ENCODE measurements at regions not wholly inside any gene's neighbourhood (a gene's known extent, or its start where the extent isn't known, plus 50 kb on each side); places are given as distances from the start of the nearest gene placed in this dataset.
"Not testable (repeated sequence)": the region's sequence is repeated elsewhere in the genome, so short reads cannot be mapped to it uniquely, and the experiment has no call there.

DNA sequence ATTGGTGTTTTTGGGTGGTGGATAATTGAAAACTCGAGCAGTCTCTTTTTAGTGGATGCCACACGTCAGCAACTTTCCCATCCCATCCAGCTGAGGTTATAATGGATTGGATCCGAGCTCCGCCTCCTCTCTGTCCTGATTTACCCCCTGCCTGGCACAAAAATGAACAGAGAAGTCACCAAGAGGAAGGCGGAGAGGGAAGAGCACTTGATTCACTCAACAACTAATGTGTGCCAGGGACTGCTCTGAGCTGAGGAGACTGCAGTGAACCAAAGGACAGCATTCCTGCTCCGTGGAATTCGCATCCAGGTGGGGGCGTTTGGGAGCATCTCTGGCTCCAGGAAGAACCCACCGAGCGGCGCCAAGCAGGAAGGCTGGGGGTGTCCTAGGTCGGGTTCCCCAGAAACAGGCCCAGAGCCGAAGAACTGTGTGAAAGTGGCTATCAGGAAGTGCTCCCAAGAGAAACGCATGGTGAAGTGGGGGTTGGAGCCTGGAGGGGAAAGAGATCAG, 95.8 kb upstream of the NAA20 start:
- ChIA-PET CTCF (no interaction called here), POLR2A (no interaction called here)

DNA sequence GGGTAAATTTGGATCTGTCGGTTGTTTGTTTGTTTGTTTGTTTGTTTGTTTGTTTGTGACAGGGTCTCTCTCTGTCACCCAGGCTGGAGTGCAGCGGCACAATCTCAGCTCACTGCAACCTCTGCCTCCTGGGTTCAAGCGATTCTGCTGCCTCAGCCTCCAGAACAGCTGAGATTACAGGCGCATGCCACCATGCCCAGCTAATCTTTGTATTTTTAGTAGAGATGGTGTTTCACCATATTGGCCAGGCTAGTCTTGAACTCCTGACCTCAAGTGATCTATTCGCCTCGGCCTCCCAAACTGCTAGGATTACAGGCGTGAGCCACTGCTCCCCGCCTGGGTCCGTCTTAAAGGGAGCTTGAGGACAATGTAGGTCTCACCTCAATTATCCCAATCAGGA, 95.3 kb upstream of the NAA20 start:
- CTCF ChIA-PET, POLR2A ChIA-PET: not testable (repeated sequence)

DNA sequence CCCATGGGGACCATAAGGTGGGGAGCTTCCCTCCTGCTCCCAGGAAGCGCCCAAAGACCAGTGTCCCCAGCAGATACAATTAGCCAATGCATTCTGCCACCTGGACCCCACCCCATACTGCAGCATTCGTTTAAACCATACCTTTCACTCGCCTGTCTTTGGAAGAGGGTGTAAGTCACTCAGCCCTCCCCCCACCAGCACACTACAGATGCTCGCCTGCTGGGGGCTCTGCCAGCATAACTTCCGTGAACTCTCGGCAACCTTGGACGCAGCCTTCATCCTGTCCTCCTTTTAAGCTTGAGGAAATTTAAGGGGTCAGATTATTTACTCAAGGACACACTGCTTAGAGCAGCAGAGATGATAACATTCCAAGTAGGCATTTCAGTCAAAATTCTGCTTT, 94.4 kb upstream of the NAA20 start:
- CTCF ChIA-PET, result no interaction called here
- POLR2A ChIA-PET, result no interaction called here

DNA sequence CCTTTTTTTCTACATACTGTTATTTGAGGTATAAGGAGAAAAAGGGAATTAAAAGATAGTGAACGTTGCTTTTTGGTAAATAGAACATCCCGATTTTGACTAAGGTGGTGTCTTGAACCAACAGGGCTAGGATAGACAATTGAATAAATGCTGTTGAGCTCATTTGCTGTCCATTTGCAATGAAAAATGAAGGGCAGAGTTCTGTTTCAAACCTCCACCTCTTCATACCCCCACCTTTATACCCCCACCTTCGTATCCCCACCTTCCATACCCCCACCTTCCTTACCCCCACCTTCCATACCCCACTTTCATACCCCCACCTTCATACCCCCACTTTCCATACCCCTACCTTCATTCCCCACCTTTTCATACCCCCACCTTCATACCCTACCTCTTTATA, 93.4 kb upstream of the NAA20 start:
- CTCF ChIA-PET, result no interaction called here
- POLR2A ChIA-PET, result no interaction called here

DNA sequence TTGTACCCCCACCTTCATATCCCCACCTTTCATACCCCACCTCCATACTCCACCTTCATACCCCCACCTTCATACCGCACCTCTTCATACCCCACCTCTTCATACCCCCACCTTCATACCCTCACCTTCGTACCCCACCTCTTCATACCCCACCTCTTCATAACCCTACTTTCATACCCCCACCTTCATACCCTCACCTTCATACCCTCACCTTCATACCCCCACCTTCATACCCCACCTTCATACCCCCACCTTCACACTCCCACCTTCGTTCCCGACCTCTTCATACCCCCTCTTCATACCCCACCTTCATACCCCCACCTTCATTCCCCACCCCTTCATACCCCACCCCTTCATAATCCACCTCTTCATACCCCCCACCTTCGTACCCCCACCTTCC, 92.9 kb upstream of the NAA20 start:
- CTCF ChIA-PET, result no interaction called here
- POLR2A ChIA-PET, result no interaction called here

DNA sequence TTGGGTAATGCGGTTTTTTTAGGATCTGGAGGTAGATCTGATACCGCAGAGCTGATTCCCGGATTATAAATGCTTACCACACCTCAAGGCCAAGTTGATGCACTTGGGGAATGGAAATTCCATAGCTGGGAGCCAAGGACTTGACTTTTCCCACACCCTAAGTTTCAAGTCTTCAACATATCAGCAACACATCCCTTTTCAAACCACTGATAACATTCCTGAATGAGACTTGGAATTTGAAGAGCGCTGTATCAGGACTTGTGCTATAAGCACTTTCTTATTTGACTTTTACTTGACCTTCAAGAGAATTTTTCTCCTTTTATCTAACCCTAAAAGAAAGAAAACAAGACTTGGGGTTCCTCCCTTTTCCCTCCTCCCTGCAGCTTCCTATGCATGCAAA, 90.6 kb upstream of the NAA20 start:
- POLR2A ChIA-PET, result no interaction called here
- CTCF ChIA-PET, result interaction anchor here (0.8 kb wide), 1 partner anchor 66 kb away, joined by 3 read pairs; no protein-coding TSS in a partner anchor

DNA sequence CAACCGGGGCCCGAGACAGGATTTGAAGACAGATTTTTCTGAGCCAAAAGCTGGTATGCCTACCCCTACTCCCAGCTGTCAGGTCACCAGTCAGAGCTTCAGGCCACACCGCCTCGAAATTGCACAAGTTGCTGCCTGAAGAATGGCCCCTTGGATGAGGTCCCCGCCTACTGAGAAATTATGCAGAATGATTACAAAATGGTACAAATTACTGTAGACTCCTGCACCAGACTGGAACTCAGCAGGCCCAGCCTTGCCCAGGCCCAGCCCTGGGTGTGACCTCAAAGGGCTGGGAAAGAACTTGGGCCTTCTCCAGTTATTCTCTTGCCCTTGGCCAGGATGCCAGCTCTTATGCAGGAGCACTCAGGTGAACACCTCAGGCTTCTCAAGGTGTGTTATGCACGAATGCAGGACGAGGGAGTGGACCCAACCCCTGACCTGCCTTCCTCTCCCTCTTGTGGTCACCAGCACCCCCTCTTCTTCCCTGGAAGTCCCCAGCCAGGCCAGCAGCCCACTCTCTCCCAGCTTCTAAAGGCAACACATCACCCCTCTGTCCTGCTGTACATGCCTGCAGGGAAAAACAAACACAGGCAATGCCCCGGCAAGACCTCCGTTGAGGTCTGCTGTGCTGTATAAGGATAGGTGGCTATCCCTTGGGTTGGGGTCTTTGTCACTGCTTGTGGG, 88.7 kb upstream of the NAA20 start:
- ChIA-PET CTCF (no interaction called here), POLR2A (no interaction called here)

DNA sequence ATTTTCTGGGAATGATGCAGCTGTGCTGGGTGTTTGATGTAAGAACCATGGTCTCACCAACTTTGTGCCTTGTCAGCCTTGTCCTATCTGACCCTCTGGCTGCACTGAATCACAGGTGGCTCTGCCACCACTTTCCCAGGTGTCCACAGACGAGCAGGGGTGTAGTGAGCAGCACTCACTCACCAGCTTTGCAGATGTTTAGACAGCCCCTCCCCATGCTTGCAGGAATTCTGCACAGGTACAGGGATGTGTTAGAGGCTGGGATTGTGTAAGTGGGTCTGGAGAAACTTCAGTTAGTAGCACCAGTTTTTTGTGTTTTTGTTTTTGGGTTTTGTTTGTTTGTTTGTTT, 88.2 kb upstream of the NAA20 start:
- POLR2A ChIA-PET, result no interaction called here
- CTCF ChIA-PET, result no interaction called here

DNA sequence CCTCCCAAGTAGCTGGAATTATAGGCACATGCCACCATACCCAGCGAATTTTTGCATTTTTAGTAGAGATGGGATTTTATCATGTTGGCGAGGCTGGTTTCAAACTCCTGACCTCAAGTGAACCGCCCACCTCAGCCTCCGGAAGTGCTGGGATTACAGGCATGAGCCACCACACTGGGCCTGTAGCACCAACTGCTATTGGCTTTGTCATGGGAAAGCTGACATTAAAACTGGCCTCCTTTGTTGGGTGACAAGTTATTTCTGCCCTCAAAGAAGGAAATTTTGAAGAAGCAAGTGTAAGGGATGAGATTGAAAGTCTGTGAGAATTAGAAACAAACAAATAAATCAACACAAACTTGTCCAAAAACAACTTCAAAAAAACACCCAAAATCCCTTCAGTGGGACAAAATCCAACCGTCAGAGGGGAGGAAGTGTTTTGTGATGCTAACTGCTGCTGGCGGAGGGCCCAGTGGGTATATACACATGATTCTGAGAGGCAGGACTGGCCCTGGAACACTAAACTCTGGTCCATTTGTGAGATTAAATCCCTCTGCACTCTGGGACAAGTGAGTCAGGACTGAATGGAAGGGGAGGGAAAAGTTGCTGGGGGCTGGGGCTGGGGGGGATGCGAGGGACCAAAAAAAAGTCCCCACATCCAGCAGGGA, 87.5 kb upstream of the NAA20 start:
- ChIA-PET POLR2A (no interaction called here), CTCF (no interaction called here)

DNA sequence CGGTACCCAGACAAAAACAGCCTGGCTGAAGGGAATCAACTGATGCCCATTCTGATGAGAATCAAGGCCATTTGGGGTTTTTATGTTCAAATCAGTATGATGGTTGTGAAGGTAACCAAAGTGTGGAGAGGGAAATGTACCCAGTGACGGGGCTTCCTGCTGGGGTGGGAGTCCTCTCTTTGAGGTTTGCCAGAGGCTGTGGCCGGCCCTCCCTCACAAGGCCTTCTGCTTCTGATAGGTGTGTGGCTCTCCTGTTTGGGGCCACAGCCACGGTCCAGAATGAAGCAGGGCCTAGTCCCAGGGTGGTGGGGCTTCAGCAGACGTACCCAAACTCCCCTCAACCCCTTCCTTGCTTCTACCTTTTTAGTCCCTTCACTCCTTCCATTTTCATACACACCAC, 86.7 kb upstream of the NAA20 start:
- CTCF ChIA-PET, result no interaction called here
- POLR2A ChIA-PET, result no interaction called here

DNA sequence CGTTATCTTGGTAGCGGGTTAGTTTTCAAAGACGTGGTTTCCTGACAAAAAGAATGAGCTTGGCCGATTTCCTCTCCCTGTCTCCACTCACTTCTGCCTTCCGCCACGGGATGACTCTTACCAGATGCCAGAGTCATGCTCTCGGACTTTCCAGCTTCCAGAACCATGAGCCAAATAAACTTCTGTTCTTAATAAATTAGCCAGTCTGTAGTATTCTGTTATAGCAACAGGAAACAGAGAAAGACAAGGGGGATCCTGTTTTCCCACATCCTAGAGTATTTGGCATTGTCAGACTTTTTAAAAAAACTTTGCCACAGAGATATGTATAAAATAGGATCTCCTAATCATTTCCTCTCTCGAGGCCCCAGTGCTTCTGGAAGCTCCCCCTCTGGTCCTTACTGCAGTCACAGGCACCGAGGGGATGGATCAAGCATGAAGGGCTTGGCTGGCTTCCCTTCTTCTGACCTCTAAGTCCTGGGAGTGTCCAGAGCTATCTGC, 84.9 kb upstream of the NAA20 start:
- POLR2A ChIA-PET, result no interaction called here
- CTCF ChIA-PET, result no interaction called here

DNA sequence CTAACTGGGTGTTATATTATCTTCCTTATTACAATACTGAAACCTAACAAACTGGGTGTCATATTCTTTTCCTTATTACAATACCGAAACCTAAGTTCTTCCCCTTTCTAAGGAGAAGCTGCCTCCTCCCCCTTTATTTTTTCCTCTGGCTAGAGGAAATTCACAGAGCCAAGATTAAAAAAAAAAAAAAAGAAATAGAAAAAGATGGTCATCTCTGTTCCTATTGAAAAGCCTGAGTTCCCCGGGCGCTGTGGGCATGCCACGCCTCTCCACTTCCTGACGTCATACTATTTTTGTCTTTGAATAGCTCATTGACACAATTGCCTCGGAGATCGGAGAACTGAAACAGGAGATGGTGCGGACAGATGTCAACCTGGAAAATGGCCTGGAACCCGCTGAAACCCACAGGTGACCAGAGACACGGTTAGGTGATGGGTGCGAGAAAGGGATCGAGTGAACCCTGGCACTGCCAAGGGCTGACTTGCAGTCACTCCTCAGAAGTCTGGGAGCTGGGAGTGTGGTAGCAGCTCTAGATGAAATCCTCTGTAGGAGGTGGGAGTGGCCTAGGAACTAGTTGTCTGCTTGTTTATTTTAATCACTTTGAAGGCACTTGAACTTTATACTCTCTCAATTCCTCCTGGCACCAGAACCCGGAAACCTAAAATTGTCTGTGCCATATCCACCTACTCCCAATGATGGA, 82.2 kb upstream of the NAA20 start:
- ChIA-PET CTCF (no interaction called here), POLR2A (no interaction called here)

DNA sequence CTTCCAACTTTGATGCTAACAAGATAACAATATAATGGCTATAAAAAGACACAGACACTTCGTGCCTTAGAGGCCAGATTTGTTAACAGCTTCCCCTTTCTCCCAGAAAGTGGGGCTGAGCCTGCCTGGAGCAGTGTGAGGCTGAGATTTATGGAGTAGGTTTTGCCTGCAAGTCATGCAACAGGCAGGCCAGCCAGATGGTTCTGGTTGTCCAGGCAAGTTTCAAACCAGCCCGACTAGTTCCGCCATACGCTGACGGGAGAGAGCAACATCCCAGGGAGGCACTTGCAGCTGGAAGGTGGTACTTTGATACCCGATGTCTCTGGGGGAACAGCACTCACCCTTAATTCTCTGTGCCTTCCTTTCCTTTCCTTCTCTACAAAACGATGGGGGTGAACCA, 81.3 kb upstream of the NAA20 start:
- ChIA-PET POLR2A (no interaction called here), CTCF (no interaction called here)

DNA sequence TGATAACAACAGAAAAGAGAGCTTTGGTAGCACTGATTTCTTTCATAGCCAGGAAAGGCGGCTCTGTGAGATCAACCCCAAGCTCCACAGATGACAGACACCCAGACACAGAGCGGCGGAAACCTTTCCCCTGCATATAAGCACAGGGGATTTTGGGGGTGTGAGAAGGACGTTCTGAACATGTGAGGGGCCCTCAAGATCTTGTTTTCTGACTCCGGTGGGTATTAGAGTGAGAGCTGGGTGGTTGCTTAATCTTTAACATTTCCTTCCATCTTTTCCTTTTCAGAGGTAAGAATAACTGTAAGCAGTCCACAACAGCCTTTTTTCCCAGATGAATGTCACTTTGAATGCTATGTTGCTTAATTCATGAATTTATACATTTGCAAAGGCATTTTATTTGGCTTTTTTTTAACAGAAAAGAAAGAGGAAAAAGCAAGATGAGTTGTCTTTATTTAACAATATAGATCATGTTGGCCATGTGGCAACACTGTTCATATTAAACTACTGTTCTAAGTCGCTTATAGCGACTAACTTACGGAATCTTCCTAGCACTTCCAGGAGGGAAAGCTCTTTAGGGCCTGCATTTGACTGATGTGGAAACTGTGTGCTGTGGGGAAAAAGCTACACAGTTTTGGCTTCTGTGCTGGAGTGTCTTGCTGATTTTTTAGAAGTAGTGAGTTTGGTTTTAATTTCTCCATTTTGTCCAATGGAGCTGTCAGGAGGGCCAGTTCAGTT, 80.5 kb upstream of the NAA20 start:
- ChIA-PET CTCF (no interaction called here), POLR2A (no interaction called here)

DNA sequence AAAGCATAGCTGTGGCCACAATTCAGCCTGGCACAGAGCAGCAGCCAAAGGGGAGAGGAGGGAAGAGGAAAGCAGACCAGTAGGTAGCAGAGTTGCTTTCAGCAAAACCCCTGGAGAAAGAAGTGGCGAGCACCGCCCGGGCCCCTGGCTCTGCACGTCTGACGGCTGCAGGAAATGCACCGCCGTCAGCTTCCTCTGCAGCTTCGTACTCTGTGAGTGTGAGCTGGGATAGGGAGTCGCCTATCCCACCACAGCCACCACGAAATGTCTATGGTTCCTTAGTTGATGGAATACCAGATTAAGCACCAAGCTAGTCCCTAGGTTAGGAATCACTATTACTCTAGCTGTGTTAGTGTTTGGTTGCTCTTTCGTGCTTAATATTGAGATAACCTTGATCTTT, 79.9 kb upstream of the NAA20 start:
- CTCF ChIA-PET, result no interaction called here

DNA sequence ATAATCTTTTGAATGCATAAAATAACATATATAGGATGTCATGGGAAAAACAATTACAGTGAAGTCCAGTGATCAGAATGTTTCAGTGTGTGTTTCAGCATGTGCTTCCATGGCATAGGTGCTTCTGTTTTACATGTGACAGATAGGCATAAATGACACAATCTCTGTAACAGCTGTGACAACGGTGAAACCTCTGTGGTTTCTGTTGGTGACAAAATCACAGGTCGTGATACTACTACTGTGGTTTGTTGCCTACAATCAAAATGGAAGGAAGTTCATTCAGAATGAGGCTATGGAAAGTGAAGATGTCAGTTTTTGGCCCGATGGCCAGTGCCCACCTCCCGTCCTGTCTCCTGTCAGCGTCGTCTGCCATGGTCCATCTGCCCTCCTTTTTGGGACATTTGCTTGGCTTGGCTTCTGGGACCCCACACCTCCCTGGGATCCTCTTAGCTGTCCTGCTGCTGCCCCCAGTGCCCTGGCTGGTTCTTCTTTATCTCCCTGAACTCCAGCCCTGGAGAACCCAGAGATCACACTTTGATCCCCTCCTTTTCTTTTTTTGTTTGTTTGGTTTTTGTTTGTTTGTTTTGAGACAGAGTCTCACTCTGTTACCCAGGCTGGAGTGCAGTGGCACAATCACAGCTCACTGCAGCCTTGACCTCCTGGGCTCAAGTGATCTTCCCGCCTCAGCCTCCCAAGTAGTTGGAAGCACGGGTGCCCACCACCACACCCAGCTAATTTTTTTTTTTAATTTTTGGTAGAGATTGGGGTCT, 79.3 kb upstream of the NAA20 start:
- ChIA-PET CTCF (no interaction called here), POLR2A (interaction anchor here (0.6 kb wide), 1 partner anchor 20 kb away, joined by 4 read pairs; no protein-coding TSS in a partner anchor)

More for the DNA sequence above, 79.9 kb upstream of the NAA20 start:
- POLR2A ChIA-PET, result no interaction called here

DNA sequence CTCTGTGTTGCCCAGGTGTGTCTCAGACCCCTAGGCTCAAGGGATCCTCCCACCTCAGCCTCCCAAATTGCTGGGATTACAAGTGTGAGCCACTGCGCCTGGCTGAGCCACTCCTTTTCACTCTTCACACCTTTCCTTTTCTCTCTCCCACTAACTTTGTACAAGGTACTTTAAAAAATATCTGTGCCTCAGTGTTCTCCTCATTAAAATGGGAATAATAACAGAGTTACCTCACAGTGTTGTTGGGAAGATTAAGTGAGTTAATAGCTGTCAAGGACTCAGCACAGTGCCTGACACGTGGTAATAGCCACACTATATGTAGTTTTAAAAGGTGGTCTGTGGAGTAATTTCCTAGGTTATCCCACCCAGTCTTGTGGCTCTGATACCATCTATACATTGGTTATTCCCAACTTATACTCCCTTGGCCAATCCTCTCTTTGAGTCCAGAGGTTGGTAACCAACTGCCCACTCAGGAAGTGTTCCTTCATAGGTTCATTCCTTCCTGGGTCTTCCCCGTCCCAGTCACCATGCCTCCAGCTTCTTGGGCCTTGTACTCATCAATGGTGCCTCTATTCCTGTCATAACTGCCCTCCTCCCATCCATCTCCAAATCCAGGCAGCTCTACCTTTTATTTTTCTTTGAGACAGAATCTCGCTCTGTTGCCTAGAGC, 78.6 kb upstream of the NAA20 start:
- CTCF ChIA-PET, result no interaction called here

DNA sequence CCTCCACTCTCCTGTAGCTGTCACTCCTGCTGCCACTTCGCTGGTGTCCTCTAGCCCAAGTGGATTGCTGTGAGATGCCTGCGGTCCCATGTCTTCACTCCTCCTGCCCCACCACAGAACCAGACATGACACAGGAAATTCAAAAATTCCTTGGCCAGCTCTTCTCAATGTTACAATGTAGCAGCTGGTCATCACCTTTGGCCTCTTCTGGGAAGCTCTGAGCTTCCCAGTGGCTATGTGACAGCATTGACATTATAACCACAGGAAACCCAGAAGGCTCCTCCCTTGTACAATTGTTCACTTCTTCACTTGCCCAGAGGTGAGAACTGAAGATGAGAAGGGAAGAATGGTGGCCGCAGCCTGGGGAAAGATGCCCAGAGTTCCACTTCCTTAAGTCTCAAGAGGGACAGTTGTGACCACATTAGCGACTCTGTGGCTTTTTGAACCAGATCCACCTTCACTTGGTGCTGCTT, 76.1 kb upstream of the NAA20 start:
- ChIA-PET POLR2A (no interaction called here), CTCF (no interaction called here)

More for the DNA sequence above, 78.6 kb upstream of the NAA20 start:
- POLR2A ChIA-PET, result interaction anchor here (0.6 kb wide), 1 partner anchor 21 kb away, joined by 4 read pairs; no protein-coding TSS in a partner anchor

DNA sequence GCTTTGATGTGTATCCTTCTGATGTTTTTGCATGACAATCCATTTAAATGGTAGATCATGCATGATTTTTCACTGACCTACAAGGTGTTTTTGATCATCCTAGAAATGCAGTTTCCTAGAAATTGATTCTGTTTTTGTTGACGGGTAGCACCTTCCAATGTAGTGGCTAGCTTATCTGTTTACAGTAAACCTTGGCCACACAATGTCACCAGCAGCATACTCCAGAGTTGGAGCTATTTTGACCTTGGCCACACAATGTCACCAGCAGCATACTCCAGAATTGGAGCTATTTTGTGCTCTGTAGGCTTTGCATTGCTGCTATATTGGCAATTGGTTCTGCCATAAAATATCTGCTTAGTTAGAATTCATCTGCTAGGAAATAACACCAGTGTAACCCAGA, 74.6 kb upstream of the NAA20 start:
- ChIA-PET POLR2A (no interaction called here), CTCF (no interaction called here)
